ENCODE measurements at regions not wholly inside any gene's neighbourhood (a gene's known extent, or its start where the extent isn't known, plus 50 kb on each side); places are given as distances from the start of the nearest gene placed in this dataset.

DNA sequence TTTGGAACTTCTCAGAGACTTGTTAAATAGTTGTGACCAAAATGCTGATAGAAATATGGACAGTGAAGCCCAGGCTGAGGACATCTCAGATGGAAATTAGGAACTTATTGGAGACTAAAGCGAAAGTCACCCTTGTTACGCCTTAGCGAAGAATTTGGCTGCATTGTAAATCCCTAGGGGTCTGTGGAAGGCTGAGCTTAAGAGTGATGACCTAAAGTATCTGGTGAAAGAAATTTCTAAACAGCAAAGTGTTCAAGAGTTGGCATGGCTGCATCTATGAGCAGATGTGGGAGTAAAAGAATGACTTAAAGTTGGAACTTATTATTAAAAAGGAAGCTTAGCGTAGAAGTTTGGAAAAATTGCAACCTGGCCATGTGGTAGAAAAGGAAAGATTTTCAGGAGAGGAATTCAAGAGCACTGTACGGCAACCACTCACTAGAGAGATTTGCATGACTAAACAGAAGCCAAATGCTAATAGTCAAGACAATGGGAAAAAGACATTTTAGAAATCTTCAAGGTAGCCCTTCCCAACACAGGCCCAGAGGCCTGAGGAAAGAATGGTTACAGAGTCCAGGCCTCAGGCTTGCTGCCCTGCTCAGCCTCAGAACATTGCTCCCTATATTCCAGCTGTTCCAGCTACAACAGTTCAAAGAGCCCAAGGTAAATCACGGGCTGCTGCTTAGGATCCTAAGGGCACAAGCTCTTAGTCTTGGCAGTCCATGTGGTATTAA lies 61.6 kb upstream of the TNFRSF21 start:
- TF ChIP-seq, protein P1, sequence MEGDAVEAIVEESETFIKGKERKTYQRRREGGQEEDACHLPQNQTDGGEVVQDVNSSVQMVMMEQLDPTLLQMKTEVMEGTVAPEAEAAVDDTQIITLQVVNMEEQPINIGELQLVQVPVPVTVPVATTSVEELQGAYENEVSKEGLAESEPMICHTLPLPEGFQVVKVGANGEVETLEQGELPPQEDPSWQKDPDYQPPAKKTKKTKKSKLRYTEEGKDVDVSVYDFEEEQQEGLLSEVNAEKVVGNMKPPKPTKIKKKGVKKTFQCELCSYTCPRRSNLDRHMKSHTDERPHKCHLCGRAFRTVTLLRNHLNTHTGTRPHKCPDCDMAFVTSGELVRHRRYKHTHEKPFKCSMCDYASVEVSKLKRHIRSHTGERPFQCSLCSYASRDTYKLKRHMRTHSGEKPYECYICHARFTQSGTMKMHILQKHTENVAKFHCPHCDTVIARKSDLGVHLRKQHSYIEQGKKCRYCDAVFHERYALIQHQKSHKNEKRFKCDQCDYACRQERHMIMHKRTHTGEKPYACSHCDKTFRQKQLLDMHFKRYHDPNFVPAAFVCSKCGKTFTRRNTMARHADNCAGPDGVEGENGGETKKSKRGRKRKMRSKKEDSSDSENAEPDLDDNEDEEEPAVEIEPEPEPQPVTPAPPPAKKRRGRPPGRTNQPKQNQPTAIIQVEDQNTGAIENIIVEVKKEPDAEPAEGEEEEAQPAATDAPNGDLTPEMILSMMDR (IDR thresholded peaks at IDR 0.05; ENCODE audit: poor library complexity, severe bottlenecking) = no peak
- TF ChIP-seq TAF1 (IDR thresholded peaks at IDR 0.05; ENCODE audit: low read depth) = no peak
- TF ChIP-seq EZH2 (IDR thresholded peaks at IDR 0.05; ENCODE audit: borderline replicate concordance, insufficient read depth, low read length, poor library complexity, severe bottlenecking) = no peak
- no peak for TF ChIP-seq MXI1 (conservative IDR thresholded peaks at IDR 0.05; ENCODE audit: poor library complexity, severe bottlenecking)
